HG02981 (cell line): ENCODE measurements at regions not wholly inside any gene's neighbourhood (a gene's known extent, or its start where the extent isn't known, plus 50 kb on each side); places are given as distances from the start of the nearest gene placed in this dataset.

ENCODE experiments used
- ATAC-seq: cut with Tn5 transposase; IDR thresholded peaks from one replicate; pipeline ENCODE4 v1.9.1; 2021; ENCODE audit warnings: mild to moderate bottlenecking, moderate library complexity; ENCODE audit not compliant: unreplicated experiment

DNA sequence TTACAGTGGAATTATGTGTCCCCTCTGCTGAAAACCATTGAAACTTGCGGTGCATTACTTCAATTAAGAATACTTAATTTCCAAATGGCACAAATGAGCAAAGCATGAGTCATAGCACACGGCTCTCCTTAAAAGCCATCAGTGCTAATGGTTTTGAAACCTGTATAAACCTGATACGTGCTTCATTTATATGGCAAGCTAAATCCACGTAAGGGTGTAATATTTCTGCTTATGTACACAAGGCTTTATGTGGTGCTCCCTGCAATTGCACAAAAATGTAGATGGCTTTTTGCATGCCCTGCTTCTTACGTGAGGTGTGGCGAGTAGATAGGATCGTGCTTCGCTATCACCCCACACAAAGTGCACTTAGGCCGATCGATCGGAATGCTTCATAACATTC, 840.9 kb downstream of the GALR1 start:
- ATAC-seq = no peak

- ATAC-seq = no peak
These were observed 843.3 kb downstream of the GALR1 start for GRCh38 chr18:78092901-78093300.

- no peak for ATAC-seq
These were observed 850.4 kb downstream of the GALR1 start for GRCh38 chr18:78099979-78100588.

DNA sequence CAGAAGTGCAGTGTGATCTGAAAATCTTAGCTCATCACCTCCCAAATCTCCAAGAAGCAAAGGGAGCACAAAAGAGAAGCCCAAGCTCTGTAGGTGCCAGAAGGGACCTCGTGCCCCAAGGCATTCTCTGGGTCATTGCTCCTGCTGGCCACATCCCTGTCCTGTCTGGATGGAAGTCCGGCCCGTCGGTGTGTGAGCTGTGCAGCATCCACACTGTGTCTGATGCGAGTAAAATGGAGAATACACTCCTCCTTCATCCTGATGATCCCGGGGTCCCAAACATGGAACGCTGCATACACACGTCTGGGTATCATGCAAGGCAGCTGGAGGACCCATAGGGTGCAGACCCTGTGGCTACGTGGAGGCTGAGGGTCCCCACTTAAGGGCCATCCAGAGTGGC, 851.4 kb downstream of the GALR1 start:
- ATAC-seq = no peak

- no peak for ATAC-seq
These were observed 852.5 kb downstream of the GALR1 start for GRCh38 chr18:78102135-78102534.

GRCh38 chr18:78105611-78106010, 856.0 kb downstream of the GALR1 start:
- no peak for ATAC-seq

- ATAC-seq = no peak
These were observed 857.3 kb downstream of the GALR1 start for GRCh38 chr18:78106946-78107345.

- no peak for ATAC-seq
These were observed 857.7 kb downstream of the GALR1 start for GRCh38 chr18:78107363-78107762.

DNA sequence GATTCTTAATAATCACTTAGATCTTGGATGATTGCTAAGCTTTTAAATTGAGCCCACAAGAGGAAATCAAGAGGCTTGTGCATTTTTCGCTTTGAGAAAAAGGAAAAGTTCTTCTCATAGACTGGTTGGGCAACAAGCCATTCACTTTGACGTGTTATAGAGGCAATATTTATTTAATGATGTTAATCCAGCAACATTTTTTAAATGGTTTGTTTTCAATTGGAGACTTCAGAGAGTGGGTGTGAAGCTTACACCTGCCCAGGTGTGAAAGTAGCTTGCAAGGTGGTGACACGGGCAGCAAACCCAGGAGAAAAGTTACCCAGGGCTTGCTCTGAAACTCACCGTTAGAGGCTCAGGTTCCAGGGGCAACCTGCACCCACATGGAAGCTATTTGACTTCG, 858.9 kb downstream of the GALR1 start:
- no peak for ATAC-seq

DNA sequence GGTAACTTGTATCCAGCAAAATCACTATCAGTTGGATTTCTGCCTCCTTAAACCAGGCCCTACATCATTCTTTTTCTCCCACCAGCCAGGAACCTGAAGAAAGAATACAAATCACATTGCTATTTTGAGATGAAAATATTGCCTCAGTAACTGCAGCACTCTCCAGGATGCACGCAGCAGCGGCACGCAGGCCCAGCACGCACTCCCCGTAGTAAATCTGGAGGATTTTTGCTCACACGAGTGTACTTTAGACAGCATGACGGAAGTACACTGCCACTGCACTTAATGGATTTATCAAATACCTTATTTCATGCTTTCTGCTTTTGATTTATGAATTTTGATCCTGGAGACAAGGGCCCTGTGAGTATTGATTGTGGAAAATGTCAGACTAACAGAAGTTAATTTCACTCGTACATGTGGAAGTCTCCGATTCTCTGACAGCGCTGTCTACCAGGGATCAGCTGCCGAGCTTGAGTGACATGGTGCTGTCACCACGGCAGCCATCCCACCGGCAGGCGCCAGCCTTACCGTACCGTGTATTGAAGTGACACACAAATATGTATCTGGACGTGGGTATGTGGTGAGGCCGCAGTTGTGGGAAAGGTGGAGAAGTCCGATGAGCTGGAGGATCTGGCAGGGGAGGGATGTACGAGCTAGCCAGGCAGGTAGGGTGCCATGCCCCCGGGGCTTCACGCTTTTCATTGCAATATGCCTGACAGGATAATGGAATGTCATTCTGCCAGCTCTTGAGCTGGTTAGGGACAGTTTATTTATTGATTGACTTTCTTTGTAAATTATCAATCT, 863.7 kb downstream of the GALR1 start:
- ATAC-seq = no peak

- no peak for ATAC-seq
These were observed 864.2 kb downstream of the GALR1 start for GRCh38 chr18:78113940-78114251.

DNA sequence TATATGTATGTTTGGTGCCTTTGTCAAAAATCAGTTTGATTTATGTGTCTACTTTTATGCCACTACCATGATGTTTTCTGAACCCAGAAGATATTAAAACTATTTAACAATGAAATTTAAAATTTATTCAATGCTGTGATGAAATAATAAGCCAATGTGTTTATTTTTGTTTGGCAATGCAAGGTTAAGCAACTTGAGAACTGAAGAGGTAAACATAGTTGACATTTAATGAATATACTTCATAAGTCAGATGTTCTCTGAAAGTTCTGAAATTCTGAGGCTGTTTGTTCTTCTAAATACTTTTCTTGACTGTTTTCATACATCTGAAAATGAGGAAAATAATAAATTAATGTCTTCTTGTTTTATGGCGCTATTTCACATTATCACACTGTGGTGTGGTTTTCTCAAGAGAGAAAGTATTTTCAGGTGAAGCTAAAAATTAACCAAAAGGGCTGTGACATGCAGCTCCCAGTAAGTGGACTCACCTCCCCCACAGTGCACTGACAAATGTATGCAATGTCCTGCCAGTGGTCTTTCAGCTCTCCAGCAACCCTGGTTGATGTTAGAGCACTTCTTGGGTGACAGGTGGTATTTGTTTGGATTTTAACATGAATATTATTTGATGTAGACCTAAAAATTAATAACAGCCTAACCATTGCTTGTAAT, 863.6 kb upstream of the SALL3 start:
- no peak for ATAC-seq

- ATAC-seq = no peak
These were observed 856.3 kb upstream of the SALL3 start for GRCh38 chr18:78123144-78123909.

GRCh38 chr18:78123926-78124797, 855.5 kb upstream of the SALL3 start:
- no peak for ATAC-seq

DNA sequence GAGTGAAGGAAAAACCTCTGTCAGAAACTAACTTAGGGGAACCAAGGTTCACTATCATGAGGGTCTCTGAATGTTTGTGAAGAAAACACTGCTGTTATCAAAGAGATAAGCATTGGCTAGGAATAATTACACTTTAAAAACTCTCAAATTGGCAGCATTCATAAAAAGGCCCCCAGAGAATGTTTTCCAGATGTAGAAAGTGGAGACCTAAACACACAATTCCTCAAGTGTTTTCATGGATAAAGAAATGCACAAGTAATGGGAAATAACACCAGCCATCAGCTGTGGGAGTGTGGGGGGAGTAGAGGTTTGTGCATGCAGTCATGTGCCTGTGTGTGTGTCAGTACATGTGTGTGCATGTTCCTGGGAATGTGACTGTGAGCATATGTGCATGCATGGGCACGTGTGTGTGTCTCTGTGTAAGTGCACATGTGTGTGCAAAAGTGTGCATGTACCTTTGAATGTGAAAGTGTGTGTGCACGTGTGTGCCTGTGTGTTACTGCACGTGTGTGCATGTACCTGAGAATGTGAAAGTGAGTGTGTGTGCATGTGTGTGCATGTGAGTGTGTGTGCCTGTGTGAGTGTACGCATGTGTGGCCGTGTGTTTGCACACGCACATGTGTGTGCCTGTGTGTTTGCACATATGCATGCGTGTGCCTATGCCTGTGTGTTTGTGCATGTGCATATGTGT, 854.3 kb upstream of the SALL3 start:
- no peak for ATAC-seq

- no peak for ATAC-seq
These were observed 853.5 kb upstream of the SALL3 start for GRCh38 chr18:78126106-78126505.

DNA sequence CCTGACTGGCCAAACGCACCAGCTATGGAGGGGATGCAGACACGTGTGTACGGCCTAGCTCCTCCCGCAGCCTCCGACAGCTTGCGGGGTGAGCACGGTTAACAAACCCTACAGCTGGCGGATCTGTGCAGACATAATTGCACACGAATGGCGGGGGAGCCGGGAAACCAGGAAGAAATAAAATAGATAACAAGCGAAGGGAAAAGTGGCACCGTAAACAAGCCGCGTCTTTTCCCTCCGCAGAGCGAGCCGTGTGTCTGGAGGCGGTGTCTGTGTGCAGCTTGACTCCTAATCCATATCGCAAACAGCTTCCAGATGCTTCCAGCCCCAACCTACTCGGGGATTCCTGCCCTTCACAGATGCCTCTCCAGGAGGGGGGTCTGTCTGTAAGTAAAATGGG, 853.1 kb upstream of the SALL3 start:
- ATAC-seq = no peak

DNA sequence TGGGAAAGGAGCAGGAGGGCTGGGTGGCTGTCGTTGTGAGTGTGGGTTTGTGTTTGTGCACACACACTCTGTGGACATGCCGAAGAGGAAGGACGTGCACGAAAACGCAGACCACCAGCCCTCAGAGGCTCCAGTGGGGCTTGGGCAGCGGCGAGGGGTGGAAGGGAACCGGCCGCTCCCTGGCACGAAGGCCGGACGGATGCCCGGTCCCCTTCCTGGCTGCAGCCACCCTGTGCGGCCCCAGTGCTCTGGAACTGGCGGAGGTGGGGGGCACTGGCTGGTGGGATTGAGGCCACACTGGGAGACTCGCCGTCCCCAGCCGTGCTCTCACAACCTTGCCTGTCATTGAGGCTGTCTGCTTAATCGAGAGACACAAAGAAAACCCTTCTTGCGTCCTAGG, 852.6 kb upstream of the SALL3 start:
- ATAC-seq = no peak

DNA sequence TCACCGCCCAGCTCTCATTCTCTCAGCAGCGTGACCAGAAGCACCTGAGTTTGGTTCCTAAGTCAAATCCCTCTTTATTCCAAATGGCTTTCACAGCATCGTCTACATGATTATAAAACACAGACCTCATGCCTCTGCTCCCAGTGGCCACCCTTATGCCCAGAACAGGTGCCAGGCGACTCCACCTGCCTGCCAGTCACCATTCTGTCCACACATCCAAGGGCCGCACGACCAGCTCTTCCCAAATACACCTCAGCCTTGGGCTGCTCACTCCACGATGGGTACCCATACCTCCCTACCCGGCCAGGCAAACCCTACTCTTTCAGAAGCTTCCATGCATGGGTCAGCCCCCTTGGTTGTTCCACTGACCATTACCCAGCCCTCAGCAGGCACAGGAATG, 851.6 kb upstream of the SALL3 start:
- ATAC-seq = no peak

DNA sequence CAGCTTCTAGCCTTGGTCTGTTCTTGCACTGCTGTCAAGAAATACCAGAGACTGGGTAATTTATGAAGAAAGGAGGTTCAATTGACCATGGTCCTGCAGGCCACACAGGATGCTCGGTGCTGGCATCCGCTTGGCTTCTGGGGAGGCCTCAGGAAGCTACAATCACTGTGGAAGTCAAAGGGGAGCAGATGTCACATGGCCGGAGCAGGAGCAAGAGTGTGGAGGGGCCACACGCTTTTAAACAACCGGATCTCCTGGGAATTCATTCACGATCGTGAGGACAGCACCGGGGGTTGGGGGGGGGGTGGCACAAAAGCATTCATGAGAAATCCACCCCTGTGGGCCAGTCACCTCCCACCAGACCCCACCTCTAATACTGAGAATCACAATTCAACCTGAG, 850.4 kb upstream of the SALL3 start:
- ATAC-seq = no peak
